Transverse colon (tissue), 4 donors: ENCODE measurements at regions not wholly inside any gene's neighbourhood (a gene's known extent, or its start where the extent isn't known, plus 50 kb on each side); places are given as distances from the start of the nearest gene placed in this dataset.

Source experiments
- DNase-seq: peaks from one replicate; pipeline ENCODE4 v3.0.0-alpha.2; 2019
- H3K27ac ChIP-seq, 4 donors: fragments of 200-600 bp; sonication (generic); 2 replicates each; pipeline ENCODE4 v1.5.1; 2016 to 2018; ENCODE audit warnings: inconsistent platforms in 4 of 4
- H3K27me3 ChIP-seq: fragments of 200-600 bp; sonication (generic); 2 replicates; pipeline ENCODE4 v1.5.1; 2017; ENCODE audit warnings: inconsistent platforms
- H3K36me3 ChIP-seq, 4 donors: fragments of 200-600 bp; sonication (generic); 2 replicates each; pipeline ENCODE4 v1.5.1; 2017 to 2019; ENCODE audit warnings: inconsistent platforms in 4 of 4
- H3K4me1 ChIP-seq, 4 donors: fragments of 200-600 bp; sonication (generic); 2 replicates each; pipeline ENCODE4 v1.5.1; 2017 to 2020; ENCODE audit warnings: inconsistent platforms in 4 of 4
- H3K4me3 ChIP-seq, 4 donors: fragments of 200-600 bp; sonication (generic); 1 replicate in 1 of 4; 2 replicates in 3 of 4; pipeline versions ENCODE4 v1.5.1 to v1.6.1; 2017 to 2019; ENCODE audit warnings: inconsistent platforms in 4 of 4
- H3K9me3 ChIP-seq, 2 donors: fragments of 200-600 bp; sonication (generic); 2 replicates each; pipeline ENCODE4 v1.5.1; 2017 to 2019; ENCODE audit warnings: inconsistent platforms in 2 of 2
- CTCF ChIP-seq, 5 experiments: fragments of 200-600 bp in 3 of 5; fragments of 450-650 bp in 2 of 5; sonication (generic) in 3 of 5; IDR thresholded peaks; 1 replicate in 2 of 5; 2 replicates in 3 of 5; pipeline ENCODE4 v1.5.1; 2016 to 2017; ENCODE audit warnings: antibody characterized with exemption in 5 of 5, inconsistent platforms in 3 of 5, mild to moderate bottlenecking in 2 of 5, moderate library complexity in 1 of 5
- EP300 ChIP-seq: sonication (generic); formaldehyde crosslinking; IDR thresholded peaks from one replicate; pipeline ENCODE4 v1.6.1; 2017; ENCODE audit warnings: antibody characterized with exemption, low read depth
- POLR2A ChIP-seq: fragments of 450-650 bp; IDR thresholded peaks from one replicate; pipeline ENCODE4 v1.6.1; 2016; ENCODE audit warnings: antibody characterized with exemption, mild to moderate bottlenecking, moderate library complexity
- POLR2AphosphoS5 ChIP-seq, 3 donors: sonication (generic); formaldehyde crosslinking; IDR thresholded peaks; one replicate each; pipeline ENCODE4 v1.6.1; 2016; ENCODE audit warnings: antibody characterized with exemption in 3 of 3
- WGBS, 2 donors: methylation state at CpG; one replicate each; pipeline ENCODE4 v1.1.5; 2018; ENCODE audit warnings: low coverage in 1 of 2; 5-methylcytosine and 5-hydroxymethylcytosine counted together
- in situ Hi-C, 4 donors: fragments of 200-750 bp; cut with MboI; loops; one replicate each; pipeline versions ENCODE4 v1.15.0 to v1.15.1; 2017; ENCODE audit warnings: low sequenced_read_pairs in 3 of 4, low pct_ligation_motif_present in 1 of 4, low pct_unique_long_range_greater_than_20kb in 1 of 4
- intact Hi-C: fragments of 100-400 bp; cut with DNase I; formaldehyde crosslinking; loops from one replicate; pipeline ENCODE4 v1.15.1; 2023; ENCODE audit warnings: low total_unique reads

- Histone ChIP-seq H3K4me1 (no peaks in the 10 kb centered on the region), H3K4me3 (no peak overlapping the region), H3K27me3 (peaks cover 23% of the 10 kb centered on the region), H3K27ac (no peak overlapping the region), H3K36me3 (no peaks in the 10 kb centered on the region), H3K9me3 (no peaks in the 10 kb centered on the region)
- intact Hi-C loops, result no loop called here
- in situ Hi-C loops, result no loop called here
- WGBS, 2 donors, result 6 to 27% methylated on average over 2 to 6 of the region's 6 CpGs
- TF ChIP-seq EP300, result no peak
- no peak for TF ChIP-seq POLR2A
- no peak for TF ChIP-seq CTCF (IDR thresholded peaks at IDR 0.05)
- no peak for TF ChIP-seq POLR2AphosphoS5 (IDR thresholded peaks at IDR 0.05)
- no peak for DNase-seq
Observed at GRCh38 chr17:36777118-36777517, 160.2 kb upstream of the LHX1 start.

DNA sequence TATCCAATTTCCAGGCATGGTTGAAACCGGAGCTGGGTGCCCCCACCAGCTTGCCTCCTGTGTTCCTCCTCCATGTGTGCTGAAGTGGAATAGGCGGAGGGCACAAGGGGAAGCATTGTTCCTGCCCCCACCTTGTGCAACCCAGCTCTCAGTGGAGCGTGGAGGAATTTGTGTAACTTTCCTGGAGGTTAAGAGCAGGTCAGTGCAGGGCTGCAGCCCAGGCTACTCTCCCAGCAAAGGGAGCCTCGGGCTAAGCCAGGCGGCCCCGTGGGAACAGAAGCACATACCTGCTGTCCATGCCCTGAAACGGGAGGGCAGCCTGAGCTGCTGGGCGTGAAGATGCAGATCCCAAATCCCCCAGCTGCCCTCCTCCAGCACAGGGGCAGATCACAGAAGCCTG, 158.8 kb upstream of the LHX1 start:
- 18% methylated on average over 7 of the region's 8 CpGs; no CpG with 5 or more reads in 1 of the 2 donors for WGBS, 2 donors
- H3K9me3 ChIP-seq, result no peaks in the 10 kb centered on the region
- H3K4me3 ChIP-seq, result no peak overlapping the region
- H3K27ac ChIP-seq, result no peak overlapping the region
- intact Hi-C loops (no loop called here), in situ Hi-C loops (no loop called here)
- H3K27me3 ChIP-seq, result peaks cover 23% of the 10 kb centered on the region
- no peaks in the 10 kb centered on the region for H3K36me3 ChIP-seq
- DNase-seq, result no peak
- TF ChIP-seq POLR2A (no peak), POLR2AphosphoS5 (IDR thresholded peaks at IDR 0.05) (no peak), EP300 (no peak), CTCF (IDR thresholded peaks at IDR 0.05) (no peak)
- H3K4me1 ChIP-seq, result no peaks in the 10 kb centered on the region

DNA sequence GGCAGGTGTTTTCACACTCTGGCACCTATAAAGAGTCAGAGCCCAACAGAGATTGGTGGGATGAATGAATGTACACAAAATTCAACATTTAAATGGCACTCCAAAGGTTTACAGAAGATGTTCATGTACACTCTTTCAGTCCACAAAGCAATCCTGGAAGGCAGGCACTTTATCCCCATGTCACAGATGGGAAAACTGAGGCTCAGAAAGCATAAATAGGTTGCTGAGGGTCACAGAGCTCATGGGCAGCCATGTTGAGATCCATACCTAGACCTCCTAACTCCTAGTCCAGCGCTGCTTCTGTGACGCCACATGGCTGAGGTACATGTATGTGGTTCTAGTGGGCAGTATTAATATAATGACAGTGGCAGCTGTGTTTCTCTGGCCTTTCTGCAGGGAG, 157.7 kb upstream of the LHX1 start:
- H3K4me3 ChIP-seq, result no peak overlapping the region
- no peak for TF ChIP-seq POLR2AphosphoS5 (IDR thresholded peaks at IDR 0.05)
- no peak for TF ChIP-seq POLR2A
- TF ChIP-seq CTCF (IDR thresholded peaks at IDR 0.05), result no peak
- no peak for TF ChIP-seq EP300
- H3K9me3 ChIP-seq, result no peaks in the 10 kb centered on the region
- in situ Hi-C loops (no loop called here), intact Hi-C loops (no loop called here)
- H3K27me3 ChIP-seq, result peaks cover 23% of the 10 kb centered on the region
- no peak for DNase-seq
- no peaks in the 10 kb centered on the region for H3K36me3 ChIP-seq
- 88% methylated on average over 2 of the region's 2 CpGs; no CpG with 5 or more reads in 1 of the 2 donors for WGBS, 2 donors
- no peaks in the 10 kb centered on the region for H3K4me1 ChIP-seq
- no peak overlapping the region for H3K27ac ChIP-seq

GRCh38 chr17:36784633-36785032, 152.6 kb upstream of the LHX1 start:
- in situ Hi-C loops, result no loop called here
- no peaks in the 10 kb centered on the region for H3K36me3 ChIP-seq
- H3K4me3 ChIP-seq, result no peak overlapping the region
- no peaks in the 10 kb centered on the region for H3K9me3 ChIP-seq
- H3K4me1 ChIP-seq, result no peaks in the 10 kb centered on the region
- no peak for DNase-seq
- peaks cover 8% of the 10 kb centered on the region for H3K27me3 ChIP-seq
- WGBS, 2 donors, result 65% methylated on average over 1 of the region's 1 CpG; no CpG with 5 or more reads in 1 of the 2 donors
- intact Hi-C loops, result no loop called here
- no peak for TF ChIP-seq CTCF (IDR thresholded peaks at IDR 0.05)
- no peak for TF ChIP-seq EP300
- H3K27ac ChIP-seq, result no peak overlapping the region
